Endodermal cell (in vitro differentiated cells): ENCODE measurements at regions not wholly inside any gene's neighbourhood (a gene's known extent, or its start where the extent isn't known, plus 50 kb on each side); places are given as distances from the start of the nearest gene placed in this dataset.

Source experiments
- DNase-seq: peaks from one replicate; pipeline ENCODE4 v3.0.0-alpha.2; 2017
- H3K27ac ChIP-seq: 2 replicates; pipeline ENCODE4 v1.5.1; 2013; ENCODE audit warnings: mild to moderate bottlenecking, low read depth, low read length, moderate library complexity
- H3K27me3 ChIP-seq: 2 replicates; pipeline ENCODE4 v1.6.1; 2013; ENCODE audit warnings: mild to moderate bottlenecking, low read length, moderate library complexity; ENCODE audit not compliant: insufficient read depth, control insufficient read depth, poor library complexity, severe bottlenecking
- H3K36me3 ChIP-seq: 2 replicates; pipeline ENCODE4 v1.7.0; 2013; ENCODE audit warnings: mild to moderate bottlenecking, low read length, moderate library complexity; ENCODE audit not compliant: control insufficient read depth, insufficient read depth
- H3K4me1 ChIP-seq: one replicate; pipeline ENCODE4 v1.7.0; 2013; ENCODE audit warnings: low read length; ENCODE audit not compliant: control insufficient read depth, insufficient read depth
- H3K4me3 ChIP-seq: 2 replicates; pipeline ENCODE4 v1.5.1; 2013; ENCODE audit warnings: mild to moderate bottlenecking, low read length, moderate library complexity
- H3K9ac ChIP-seq: 2 replicates; pipeline ENCODE4 v1.6.1; 2013; ENCODE audit warnings: mild to moderate bottlenecking, low read length, moderate library complexity; ENCODE audit not compliant: poor library complexity, severe bottlenecking; ENCODE audit errors: extremely low read depth
- H3K9me3 ChIP-seq: 2 replicates; pipeline ENCODE4 v1.6.1; 2013; ENCODE audit warnings: mild to moderate bottlenecking, low read length, moderate library complexity; ENCODE audit not compliant: control insufficient read depth
- H3K27ac Mint-ChIP-seq: 2 replicates; pipeline ENCODE4 v1.8.0; 2020; ENCODE audit warnings: mixed read lengths
- H3K27me3 Mint-ChIP-seq: 2 replicates; pipeline ENCODE4 v1.8.0; 2021; ENCODE audit warnings: mild to moderate bottlenecking, mixed read lengths; ENCODE audit not compliant: insufficient read depth
- H3K36me3 Mint-ChIP-seq: 2 replicates; pipeline ENCODE4 v1.8.0; 2020; ENCODE audit warnings: low read depth, mixed read lengths
- H3K4me1 Mint-ChIP-seq: 2 replicates; pipeline ENCODE4 v1.8.0; 2020; ENCODE audit warnings: mixed read lengths
- H3K4me3 Mint-ChIP-seq: 2 replicates; pipeline ENCODE4 v1.8.0; 2020; ENCODE audit warnings: mild to moderate bottlenecking, moderate library complexity, mixed read lengths
- H3K9me3 Mint-ChIP-seq: 2 replicates; pipeline ENCODE4 v1.8.0; 2020; ENCODE audit warnings: mild to moderate bottlenecking, mixed read lengths
- CTCF ChIP-seq: fragments of 200-600 bp; sonication (generic); conservative IDR thresholded peaks from 2 replicates; pipeline ENCODE4 v1.5.0; 2021; ENCODE audit warnings: antibody characterized with exemption, mild to moderate bottlenecking
- WGBS, 2 experiments: methylation state at CpG; one replicate each; pipeline versions ENCODE4 v1.1.5 to v1.1.7; 2013; ENCODE audit warnings: missing lambda C conversion rate in 2 of 2, mixed read lengths in 1 of 2; ENCODE audit not compliant: insufficient coverage in 1 of 2, insufficient read length in 1 of 2; 5-methylcytosine and 5-hydroxymethylcytosine counted together

- DNase-seq, result no peak
- H3K4me1 ChIP-seq, result no peaks in the 10 kb centered on the region
Measured at GRCh38 chr9:10855847-10856246, 243.0 kb upstream of the PTPRD start.

GRCh38 chr9:10858817-10859216 lies 246.0 kb upstream of the PTPRD start:
- no peak overlapping the region for H3K4me3 Mint-ChIP-seq
- Histone ChIP-seq H3K36me3 (no peaks in the 10 kb centered on the region), H3K9me3 (peaks cover 5% of the 10 kb centered on the region), H3K4me1 (no peaks in the 10 kb centered on the region), H3K27me3 (no peaks in the 10 kb centered on the region), H3K9ac (no peak overlapping the region), H3K27ac (no peak overlapping the region), H3K4me3 (no peak overlapping the region)
- H3K36me3 Mint-ChIP-seq, result no peaks in the 10 kb centered on the region
- no peak for DNase-seq
- WGBS, 2 experiments, result 100% methylated on average over 1 of the region's 1 CpG; no CpG with 5 or more reads in 1 of the 2 experiments
- no peaks in the 10 kb centered on the region for H3K27me3 Mint-ChIP-seq
- peaks cover 7% of the 10 kb centered on the region for H3K9me3 Mint-ChIP-seq
- peaks cover 2% of the 10 kb centered on the region for H3K4me1 Mint-ChIP-seq
- H3K27ac Mint-ChIP-seq, result no peak overlapping the region
- no peak for TF ChIP-seq CTCF

More at GRCh38 chr9:10855847-10856246, 243.0 kb upstream of the PTPRD start:
- Mint-ChIP-seq H3K4me1 (peaks cover 2% of the 10 kb centered on the region), H3K27me3 (no peaks in the 10 kb centered on the region), H3K27ac (no peak overlapping the region), H3K36me3 (no peaks in the 10 kb centered on the region), H3K4me3 (no peak overlapping the region), H3K9me3 (peaks cover 9% of the 10 kb centered on the region)
- Histone ChIP-seq H3K4me3 (no peak overlapping the region), H3K27ac (no peak overlapping the region), H3K36me3 (no peaks in the 10 kb centered on the region), H3K27me3 (no peaks in the 10 kb centered on the region), H3K9me3 (peaks cover 5% of the 10 kb centered on the region), H3K9ac (no peak overlapping the region)
- peak; percentile 84 for TF ChIP-seq CTCF
- WGBS, 2 experiments, result 58 to 60% methylated on average over 1 of the region's 1 CpG

GRCh38 chr9:10863476-10863875 lies 250.7 kb upstream of the PTPRD start:
- Histone ChIP-seq H3K9ac (no peak overlapping the region), H3K27ac (no peak overlapping the region), H3K4me3 (no peak overlapping the region), H3K36me3 (no peaks in the 10 kb centered on the region), H3K4me1 (no peaks in the 10 kb centered on the region), H3K27me3 (no peaks in the 10 kb centered on the region), H3K9me3 (no peaks in the 10 kb centered on the region)
- 91 to 100% methylated on average over 1 to 2 of the region's 2 CpGs for WGBS, 2 experiments
- TF ChIP-seq CTCF, result no peak
- H3K9me3 Mint-ChIP-seq, result no peaks in the 10 kb centered on the region
- no peaks in the 10 kb centered on the region for H3K27me3 Mint-ChIP-seq
- no peak overlapping the region for H3K27ac Mint-ChIP-seq
- H3K4me1 Mint-ChIP-seq, result no peaks in the 10 kb centered on the region
- H3K36me3 Mint-ChIP-seq, result no peaks in the 10 kb centered on the region
- no peak for DNase-seq
- no peak overlapping the region for H3K4me3 Mint-ChIP-seq
